G401 (cell line): ENCODE measurements at regions not wholly inside any gene's neighbourhood (a gene's known extent, or its start where the extent isn't known, plus 50 kb on each side); places are given as distances from the start of the nearest gene placed in this dataset.

ENCODE experiments used
- DNase-seq: peaks from one replicate; pipeline ENCODE4 v3.0.0-alpha.2; 2015; ENCODE audit warnings: low spot score
- in situ Hi-C: cut with HindIII; loops from 2 replicates; pipeline ENCODE4 v1.10.0; 2016; ENCODE audit warnings: low sequenced_read_pairs, mixed read lengths

GRCh38 chr2:78601113-78601512 lies 424.4 kb upstream of the REG3G start:
- in situ Hi-C loops, result no loop called here

GRCh38 chr2:78602862-78603261 lies 422.6 kb upstream of the REG3G start:
- in situ Hi-C loops, result no loop called here
- no peak for DNase-seq

More at GRCh38 chr2:78601113-78601512, 424.4 kb upstream of the REG3G start:
- DNase-seq, result no peak

GRCh38 chr2:78606895-78607294 lies 418.6 kb upstream of the REG3G start:
- no peak for DNase-seq
- in situ Hi-C loops, result no loop called here

GRCh38 chr2:78614726-78615125 lies 410.8 kb upstream of the REG3G start:
- no peak for DNase-seq
- in situ Hi-C loops, result no loop called here

- DNase-seq, result no peak
- in situ Hi-C loops, result no loop called here
Observed at GRCh38 chr2:78615956-78616355, 409.5 kb upstream of the REG3G start.

GRCh38 chr2:78634425-78634824 lies 391.1 kb upstream of the REG3G start:
- DNase-seq, result no peak
- in situ Hi-C loops, result no loop called here

GRCh38 chr2:78644854-78645253 lies 380.6 kb upstream of the REG3G start:
- no peak for DNase-seq
- in situ Hi-C loops, result no loop called here

- no peak for DNase-seq
- in situ Hi-C loops, result no loop called here
Observed at GRCh38 chr2:78646533-78647364, 378.8 kb upstream of the REG3G start.

- DNase-seq, result no peak
- in situ Hi-C loops, result no loop called here
Observed at GRCh38 chr2:78648558-78648957, 376.9 kb upstream of the REG3G start.

GRCh38 chr2:78654941-78655340 lies 370.6 kb upstream of the REG3G start:
- DNase-seq, result no peak
- in situ Hi-C loops, result no loop called here

GRCh38 chr2:78676921-78677696 lies 348.4 kb upstream of the REG3G start:
- in situ Hi-C loops, result no loop called here

GRCh38 chr2:78677774-78678173 lies 347.7 kb upstream of the REG3G start:
- in situ Hi-C loops, result no loop called here
- no peak for DNase-seq

More at GRCh38 chr2:78676921-78677696, 348.4 kb upstream of the REG3G start:
- DNase-seq, result no peak

- in situ Hi-C loops, result no loop called here
- no peak for DNase-seq
Observed at GRCh38 chr2:78681386-78681785, 344.1 kb upstream of the REG3G start.

GRCh38 chr2:78682781-78683180 lies 342.7 kb upstream of the REG3G start:
- DNase-seq, result no peak
- in situ Hi-C loops, result no loop called here

GRCh38 chr2:78686625-78687153 lies 338.8 kb upstream of the REG3G start:
- no peak for DNase-seq
- in situ Hi-C loops, result no loop called here

GRCh38 chr2:78699696-78700095 lies 325.8 kb upstream of the REG3G start:
- in situ Hi-C loops, result no loop called here
- DNase-seq, result no peak

GRCh38 chr2:78701546-78701945 lies 324.0 kb upstream of the REG3G start:
- in situ Hi-C loops, result no loop called here

GRCh38 chr2:78707776-78708386 lies 317.6 kb upstream of the REG3G start:
- no peak for DNase-seq

More at GRCh38 chr2:78701546-78701945, 324.0 kb upstream of the REG3G start:
- DNase-seq, result no peak

GRCh38 chr2:78710632-78711375 lies 314.7 kb upstream of the REG3G start:
- in situ Hi-C loops, result no loop called here
- no peak for DNase-seq

More at GRCh38 chr2:78707776-78708386, 317.6 kb upstream of the REG3G start:
- in situ Hi-C loops, result no loop called here
